Limb (tissue), 2 donors: ENCODE measurements at regions not wholly inside any gene's neighbourhood (a gene's known extent, or its start where the extent isn't known, plus 50 kb on each side); places are given as distances from the start of the nearest gene placed in this dataset.
A peak's percentile ranks its signal among the peaks of the same experiment; 100 is the strongest.
"Not testable (repeated sequence)": the region's sequence is repeated elsewhere in the genome, so short reads cannot be mapped to it uniquely, and the experiment has no call there.

ENCODE experiments used
- DNase-seq, 2 donors: peaks; one replicate each; pipeline ENCODE4 v3.0.0-alpha.2; 2016; ENCODE audit errors: extremely low spot score in 2 of 2

GRCh38 chr9:85487872-85488271 is 253.9 kb downstream of the AGTPBP1 start:
- DNase-seq = no peak

GRCh38 chr9:85484235-85484634 is 257.5 kb downstream of the AGTPBP1 start:
- DNase-seq = no peak

GRCh38 chr9:85483208-85483607 is 258.5 kb downstream of the AGTPBP1 start:
- peak in 1 of 2 donors; percentile 21 for DNase-seq

GRCh38 chr9:85479305-85479704 is 262.4 kb downstream of the AGTPBP1 start:
- no peak for DNase-seq

- DNase-seq = no peak
Observed at GRCh38 chr9:85478847-85479246, 262.9 kb downstream of the AGTPBP1 start.

- not testable (repeated sequence) for DNase-seq
Observed at GRCh38 chr9:85474896-85475295, 266.9 kb downstream of the AGTPBP1 start.

- no peak for DNase-seq
Observed at GRCh38 chr9:85471791-85472190, 270.0 kb downstream of the AGTPBP1 start.

- DNase-seq = no peak
Observed at GRCh38 chr9:85469041-85469440, 272.7 kb downstream of the AGTPBP1 start.

GRCh38 chr9:85466834-85467233 is 274.9 kb downstream of the AGTPBP1 start:
- DNase-seq = no peak

GRCh38 chr9:85458114-85458864 is 283.5 kb downstream of the AGTPBP1 start:
- DNase-seq = not testable (repeated sequence)

GRCh38 chr9:85453850-85454249 is 287.9 kb downstream of the AGTPBP1 start:
- no peak for DNase-seq

- no peak for DNase-seq
Observed at GRCh38 chr9:85452841-85453240, 288.9 kb downstream of the AGTPBP1 start.

- DNase-seq = no peak
Observed at GRCh38 chr9:85451680-85452079, 290.1 kb downstream of the AGTPBP1 start.

- DNase-seq = no peak
Observed at GRCh38 chr9:85445887-85446286, 295.9 kb downstream of the AGTPBP1 start.

GRCh38 chr9:85444243-85444642 is 297.5 kb downstream of the AGTPBP1 start:
- no peak for DNase-seq

- no peak for DNase-seq
Observed at GRCh38 chr9:85443190-85443598, 298.6 kb downstream of the AGTPBP1 start.

GRCh38 chr9:85439791-85440190 is 302.0 kb downstream of the AGTPBP1 start:
- DNase-seq = no peak

GRCh38 chr9:85433956-85434355 is 307.8 kb downstream of the AGTPBP1 start:
- not testable (repeated sequence) for DNase-seq

GRCh38 chr9:85433551-85433950 is 308.2 kb downstream of the AGTPBP1 start:
- DNase-seq = not testable (repeated sequence)

GRCh38 chr9:85433046-85433445 is 308.7 kb downstream of the AGTPBP1 start:
- DNase-seq = no peak

GRCh38 chr9:85432599-85432998 is 309.2 kb downstream of the AGTPBP1 start:
- DNase-seq = no peak

GRCh38 chr9:85431339-85432102 is 310.2 kb downstream of the AGTPBP1 start:
- no peak for DNase-seq
